ENCODE measurements at regions not wholly inside any gene's neighbourhood (a gene's known extent, or its start where the extent isn't known, plus 50 kb on each side); places are given as distances from the start of the nearest gene placed in this dataset.

- no peak for DNase-seq
Observed at GRCh38 chr6:152909241-152909640, 73.6 kb downstream of the FBXO5 start.

- no peak for DNase-seq
Observed at GRCh38 chr6:152916035-152916434, 66.8 kb downstream of the FBXO5 start.

- no peak for DNase-seq
Observed at GRCh38 chr6:152918991-152919390, 63.9 kb downstream of the FBXO5 start.

- DNase-seq = no peak
Observed at GRCh38 chr6:152920016-152920415, 62.8 kb downstream of the FBXO5 start.
